ENCODE measurements at regions not wholly inside any gene's neighbourhood (a gene's known extent, or its start where the extent isn't known, plus 50 kb on each side); places are given as distances from the start of the nearest gene placed in this dataset.

DNA sequence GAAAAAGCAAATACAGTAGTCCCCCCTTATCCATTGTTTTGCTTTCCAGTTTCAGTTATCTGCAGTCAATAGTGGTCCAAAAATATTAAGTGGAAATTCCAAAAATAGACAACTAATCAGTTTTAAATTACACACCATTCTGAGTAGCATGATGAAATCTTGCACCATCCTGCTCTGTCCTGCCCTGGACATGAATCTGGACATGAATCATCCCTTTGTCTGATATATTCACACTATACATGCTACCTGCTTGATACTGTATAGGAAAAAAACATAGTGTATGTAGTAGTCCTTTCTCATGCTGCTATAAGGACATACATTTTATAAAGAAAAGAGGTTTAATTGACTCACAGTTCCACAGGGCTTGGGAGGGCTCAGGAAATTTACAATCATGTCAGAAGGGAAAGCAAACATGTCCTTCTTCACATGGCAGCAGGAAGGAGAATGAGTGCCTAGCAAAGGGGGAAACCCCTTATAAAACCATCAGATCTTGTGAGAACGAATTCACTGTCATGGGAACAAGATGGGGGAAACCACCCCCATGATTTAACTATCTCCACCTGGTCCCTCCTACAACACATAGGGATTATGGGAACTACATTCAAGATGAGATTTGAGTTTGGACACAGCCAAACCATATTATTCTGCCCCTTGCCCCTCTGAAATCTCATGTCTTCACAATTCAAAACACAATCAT is 153.9 kb downstream of the ARRDC3 start:
- TF ChIP-seq, protein P1, sequence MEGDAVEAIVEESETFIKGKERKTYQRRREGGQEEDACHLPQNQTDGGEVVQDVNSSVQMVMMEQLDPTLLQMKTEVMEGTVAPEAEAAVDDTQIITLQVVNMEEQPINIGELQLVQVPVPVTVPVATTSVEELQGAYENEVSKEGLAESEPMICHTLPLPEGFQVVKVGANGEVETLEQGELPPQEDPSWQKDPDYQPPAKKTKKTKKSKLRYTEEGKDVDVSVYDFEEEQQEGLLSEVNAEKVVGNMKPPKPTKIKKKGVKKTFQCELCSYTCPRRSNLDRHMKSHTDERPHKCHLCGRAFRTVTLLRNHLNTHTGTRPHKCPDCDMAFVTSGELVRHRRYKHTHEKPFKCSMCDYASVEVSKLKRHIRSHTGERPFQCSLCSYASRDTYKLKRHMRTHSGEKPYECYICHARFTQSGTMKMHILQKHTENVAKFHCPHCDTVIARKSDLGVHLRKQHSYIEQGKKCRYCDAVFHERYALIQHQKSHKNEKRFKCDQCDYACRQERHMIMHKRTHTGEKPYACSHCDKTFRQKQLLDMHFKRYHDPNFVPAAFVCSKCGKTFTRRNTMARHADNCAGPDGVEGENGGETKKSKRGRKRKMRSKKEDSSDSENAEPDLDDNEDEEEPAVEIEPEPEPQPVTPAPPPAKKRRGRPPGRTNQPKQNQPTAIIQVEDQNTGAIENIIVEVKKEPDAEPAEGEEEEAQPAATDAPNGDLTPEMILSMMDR (IDR thresholded peaks at IDR 0.05), result no peak
- TF ChIP-seq POLR2A (IDR thresholded peaks at IDR 0.05), result no peak
